ENCODE measurements at regions not wholly inside any gene's neighbourhood (a gene's known extent, or its start where the extent isn't known, plus 50 kb on each side); places are given as distances from the start of the nearest gene placed in this dataset.

- TF ChIP-seq CTCF (conservative IDR thresholded peaks at IDR 0.05; ENCODE audit: low read depth in 2 of 2) (no peak), POLR2AphosphoS5 (IDR thresholded peaks at IDR 0.05; ENCODE audit: low read depth) (no peak), JUNB (IDR thresholded peaks at IDR 0.05; ENCODE audit: unreplicated experiment) (no peak)
Measured at GRCh38 chr5:29296548-29296947, 1896.9 kb upstream of the CDH6 start (continued).

GRCh38 chr5:29277642-29278041 is 1915.8 kb upstream of the CDH6 start:
- Mint-ChIP-seq H3K36me3 (ENCODE audit: low read depth) (no peaks in the 10 kb centered on the region), H3K9me3 (peaks cover 6% of the 10 kb centered on the region; the same call in 1 of the 3 replicates), H3K4me3 (no peak overlapping the region), H3K27me3 (ENCODE audit: insufficient read depth, low read depth, poor library complexity) (no peaks in the 10 kb centered on the region), H3K4me1 (no peaks in the 10 kb centered on the region), H3K27ac (no peak overlapping the region)
- no peaks in the 10 kb centered on the region for H3K36me3 ChIP-seq (ENCODE audit: insufficient read depth)
- H3K79me2 ChIP-seq (replicated peaks; ENCODE audit: insufficient read depth): no peaks in the 10 kb centered on the region
- no peak overlapping the region for H3K4me3 ChIP-seq
- no peak overlapping the region for H3K4me2 ChIP-seq
- peak overlapping the region; percentile 8; the same call in 1 of the 2 replicates for H2AFZ ChIP-seq
- no peaks in the 10 kb centered on the region for H3K9me2 ChIP-seq (ENCODE audit: insufficient read depth)
- no peaks in the 10 kb centered on the region for H3F3A ChIP-seq (replicated peaks; ENCODE audit: low read depth)
- DNase-seq (ENCODE audit: low spot score): no peak
- H3K27me3 ChIP-seq (ENCODE audit: insufficient read depth): no peaks in the 10 kb centered on the region
- H4K20me1 ChIP-seq (replicated peaks; ENCODE audit: insufficient read depth): no peaks in the 10 kb centered on the region
- no peak for ATAC-seq
- H3K27ac ChIP-seq (ENCODE audit: low read depth): no peak overlapping the region
- H3K4me1 ChIP-seq (ENCODE audit: insufficient read depth): no peaks in the 10 kb centered on the region
- no peak for TF ChIP-seq ZNF114 (CRISPR knock-in tag; IDR thresholded peaks at IDR 0.05)
- no peak for TF ChIP-seq JUNB (IDR thresholded peaks at IDR 0.05; ENCODE audit: unreplicated experiment)
- TF ChIP-seq ZNF462 (CRISPR knock-in tag; IDR thresholded peaks at IDR 0.05): no peak
- TF ChIP-seq STAT1 (IDR thresholded peaks at IDR 0.05; ENCODE audit: unreplicated experiment): no peak
- TF ChIP-seq, protein P1, sequence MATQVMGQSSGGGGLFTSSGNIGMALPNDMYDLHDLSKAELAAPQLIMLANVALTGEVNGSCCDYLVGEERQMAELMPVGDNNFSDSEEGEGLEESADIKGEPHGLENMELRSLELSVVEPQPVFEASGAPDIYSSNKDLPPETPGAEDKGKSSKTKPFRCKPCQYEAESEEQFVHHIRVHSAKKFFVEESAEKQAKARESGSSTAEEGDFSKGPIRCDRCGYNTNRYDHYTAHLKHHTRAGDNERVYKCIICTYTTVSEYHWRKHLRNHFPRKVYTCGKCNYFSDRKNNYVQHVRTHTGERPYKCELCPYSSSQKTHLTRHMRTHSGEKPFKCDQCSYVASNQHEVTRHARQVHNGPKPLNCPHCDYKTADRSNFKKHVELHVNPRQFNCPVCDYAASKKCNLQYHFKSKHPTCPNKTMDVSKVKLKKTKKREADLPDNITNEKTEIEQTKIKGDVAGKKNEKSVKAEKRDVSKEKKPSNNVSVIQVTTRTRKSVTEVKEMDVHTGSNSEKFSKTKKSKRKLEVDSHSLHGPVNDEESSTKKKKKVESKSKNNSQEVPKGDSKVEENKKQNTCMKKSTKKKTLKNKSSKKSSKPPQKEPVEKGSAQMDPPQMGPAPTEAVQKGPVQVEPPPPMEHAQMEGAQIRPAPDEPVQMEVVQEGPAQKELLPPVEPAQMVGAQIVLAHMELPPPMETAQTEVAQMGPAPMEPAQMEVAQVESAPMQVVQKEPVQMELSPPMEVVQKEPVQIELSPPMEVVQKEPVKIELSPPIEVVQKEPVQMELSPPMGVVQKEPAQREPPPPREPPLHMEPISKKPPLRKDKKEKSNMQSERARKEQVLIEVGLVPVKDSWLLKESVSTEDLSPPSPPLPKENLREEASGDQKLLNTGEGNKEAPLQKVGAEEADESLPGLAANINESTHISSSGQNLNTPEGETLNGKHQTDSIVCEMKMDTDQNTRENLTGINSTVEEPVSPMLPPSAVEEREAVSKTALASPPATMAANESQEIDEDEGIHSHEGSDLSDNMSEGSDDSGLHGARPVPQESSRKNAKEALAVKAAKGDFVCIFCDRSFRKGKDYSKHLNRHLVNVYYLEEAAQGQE (IDR thresholded peaks at IDR 0.05; ENCODE audit: unreplicated experiment): no peak
- no peak for TF ChIP-seq ZNF331 (CRISPR knock-in tag; IDR thresholded peaks at IDR 0.05; ENCODE audit: low read depth)
- no peak for TF ChIP-seq POLR2AphosphoS5 (IDR thresholded peaks at IDR 0.05; ENCODE audit: low read depth)
- no peak for TF ChIP-seq ETS1 (IDR thresholded peaks at IDR 0.05)
- TF ChIP-seq NANOG (IDR thresholded peaks at IDR 0.05; ENCODE audit: borderline replicate concordance): no peak
- TF ChIP-seq EZH2 (IDR thresholded peaks at IDR 0.05; ENCODE audit: low read depth, unreplicated experiment): no peak
- no peak for TF ChIP-seq CREB1 (CRISPR knock-in tag; IDR thresholded peaks at IDR 0.05; ENCODE audit: low read depth)
- TF ChIP-seq EZH2phosphoT487 (IDR thresholded peaks at IDR 0.05; ENCODE audit: unreplicated experiment): no peak

Data from GM23338 (cell line).